Fibroblast of pulmonary artery (primary cell): ENCODE measurements at regions not wholly inside any gene's neighbourhood (a gene's known extent, or its start where the extent isn't known, plus 50 kb on each side); places are given as distances from the start of the nearest gene placed in this dataset.

ENCODE experiments used
- DNase-seq: peaks from one replicate; pipeline ENCODE4 v3.0.0-alpha.2; 2010; ENCODE audit warnings: low read depth
- H3K4me3 ChIP-seq: replicated peaks from 2 replicates; pipeline ENCODE4 v1.5.1; 2011; ENCODE audit warnings: low read depth, mild to moderate bottlenecking, control low read depth, low read length, moderate library complexity
- TF ChIP-seq, protein P1 (sequence below): IDR thresholded peaks from 2 replicates; pipeline ENCODE4 v1.5.1; 2011; ENCODE audit warnings: mild to moderate bottlenecking, control low read depth, low read length, inconsistent platforms; ENCODE audit errors: missing control alignments

DNA sequence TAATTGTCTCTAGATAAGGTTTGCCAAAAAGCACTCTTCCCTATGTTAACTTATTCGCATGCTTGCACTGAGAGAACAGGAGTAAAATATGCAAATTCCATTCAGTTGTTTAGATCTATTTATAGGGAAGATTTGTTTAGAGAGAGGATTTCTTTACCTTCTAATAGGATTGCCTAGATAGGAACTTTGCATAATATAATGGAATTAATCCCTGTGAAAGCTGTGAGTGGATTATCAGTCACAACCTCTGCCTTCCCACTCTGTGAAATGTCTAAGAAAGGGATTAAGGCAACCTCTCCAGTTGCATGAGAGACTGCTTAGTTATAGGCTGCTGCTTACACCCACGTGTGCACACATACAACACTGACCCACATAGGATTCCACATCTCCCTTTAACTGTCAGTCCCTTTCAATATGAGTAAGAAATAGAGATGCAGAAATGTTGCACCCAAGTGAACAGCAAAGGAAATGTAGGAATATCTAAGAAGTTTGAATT, 83.2 kb downstream of the ALG10B start:
- TF ChIP-seq, protein P1, sequence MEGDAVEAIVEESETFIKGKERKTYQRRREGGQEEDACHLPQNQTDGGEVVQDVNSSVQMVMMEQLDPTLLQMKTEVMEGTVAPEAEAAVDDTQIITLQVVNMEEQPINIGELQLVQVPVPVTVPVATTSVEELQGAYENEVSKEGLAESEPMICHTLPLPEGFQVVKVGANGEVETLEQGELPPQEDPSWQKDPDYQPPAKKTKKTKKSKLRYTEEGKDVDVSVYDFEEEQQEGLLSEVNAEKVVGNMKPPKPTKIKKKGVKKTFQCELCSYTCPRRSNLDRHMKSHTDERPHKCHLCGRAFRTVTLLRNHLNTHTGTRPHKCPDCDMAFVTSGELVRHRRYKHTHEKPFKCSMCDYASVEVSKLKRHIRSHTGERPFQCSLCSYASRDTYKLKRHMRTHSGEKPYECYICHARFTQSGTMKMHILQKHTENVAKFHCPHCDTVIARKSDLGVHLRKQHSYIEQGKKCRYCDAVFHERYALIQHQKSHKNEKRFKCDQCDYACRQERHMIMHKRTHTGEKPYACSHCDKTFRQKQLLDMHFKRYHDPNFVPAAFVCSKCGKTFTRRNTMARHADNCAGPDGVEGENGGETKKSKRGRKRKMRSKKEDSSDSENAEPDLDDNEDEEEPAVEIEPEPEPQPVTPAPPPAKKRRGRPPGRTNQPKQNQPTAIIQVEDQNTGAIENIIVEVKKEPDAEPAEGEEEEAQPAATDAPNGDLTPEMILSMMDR = no peak
- no peak for DNase-seq
- H3K4me3 ChIP-seq = no peak overlapping the region

DNA sequence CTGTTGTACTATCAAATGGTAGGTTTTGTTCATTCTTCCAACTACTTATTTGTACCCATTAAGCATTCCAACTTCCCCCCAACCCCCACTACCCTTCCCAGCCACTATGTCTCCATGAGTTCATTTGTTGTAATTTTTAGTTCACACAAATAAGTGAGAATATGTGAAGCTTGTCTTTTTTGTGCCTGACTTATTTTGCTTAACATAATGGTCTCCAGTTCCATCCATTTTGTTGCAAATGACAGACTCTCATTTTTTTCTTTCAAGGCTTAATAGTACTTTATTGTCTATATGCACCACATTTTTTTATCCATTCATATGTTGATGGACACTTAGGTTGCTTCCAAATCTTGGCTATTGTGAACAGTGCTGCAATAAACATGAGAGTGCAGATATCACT, 86.2 kb downstream of the ALG10B start:
- DNase-seq = no peak
- TF ChIP-seq, protein P1 = no peak
- no peak overlapping the region for H3K4me3 ChIP-seq

DNA sequence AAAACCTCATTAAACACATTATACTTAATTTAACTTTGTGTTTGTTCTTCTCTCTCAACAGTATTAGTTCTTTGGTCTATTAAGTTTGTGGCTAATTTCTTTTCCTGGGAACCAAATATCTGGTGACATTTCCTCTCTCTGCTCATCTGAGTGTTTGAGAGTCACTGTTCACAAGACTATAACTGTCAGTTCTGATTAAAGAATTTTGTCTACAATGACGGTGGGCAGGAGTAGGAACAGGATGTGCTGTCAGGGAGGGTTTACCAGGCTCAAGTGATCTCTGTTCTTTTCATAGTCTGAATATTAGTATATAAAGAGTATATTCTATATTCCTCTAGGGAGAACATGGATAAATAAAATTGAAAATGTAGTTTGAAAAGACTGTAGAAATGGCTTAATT, 92.9 kb downstream of the ALG10B start:
- DNase-seq = no peak
- TF ChIP-seq, protein P1 = no peak
- no peak overlapping the region for H3K4me3 ChIP-seq

DNA sequence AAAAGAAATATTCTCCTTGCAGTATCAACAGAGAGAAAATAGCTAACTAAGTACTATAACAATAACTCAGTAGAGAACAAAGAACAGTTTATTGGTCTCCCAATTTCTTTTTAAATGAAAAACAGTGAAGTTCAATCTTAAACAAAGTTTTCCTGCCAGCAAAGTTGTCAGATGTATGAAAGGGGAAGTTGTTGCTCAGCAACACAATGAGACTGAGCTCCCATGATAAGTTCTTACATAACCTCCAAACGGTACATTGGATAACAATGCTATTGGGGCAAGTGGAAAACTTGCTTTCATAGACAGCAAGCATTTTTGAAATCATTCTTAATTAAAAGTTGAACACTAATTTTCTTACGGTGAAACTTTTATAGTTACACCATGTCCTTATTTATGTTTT, 94.9 kb downstream of the ALG10B start:
- no peak overlapping the region for H3K4me3 ChIP-seq
- TF ChIP-seq, protein P1 = no peak
- no peak for DNase-seq

DNA sequence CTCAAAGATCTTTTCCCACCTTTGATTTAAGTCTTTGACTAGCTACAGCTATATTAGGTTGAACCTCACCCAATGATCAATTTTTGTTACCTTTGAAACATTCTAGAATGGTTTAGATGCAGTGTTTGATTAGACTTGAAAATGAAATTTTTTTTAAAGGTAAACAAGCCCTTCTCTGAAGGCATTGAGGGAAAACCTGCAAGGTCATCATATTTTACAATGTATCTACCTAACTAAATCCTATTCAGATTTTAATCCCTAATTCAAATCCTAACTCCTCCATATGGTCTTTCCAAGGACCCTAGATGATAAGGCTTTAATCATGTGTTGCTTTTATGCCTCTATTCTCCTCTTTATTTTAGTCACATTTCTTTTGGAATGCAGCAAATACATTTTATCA, 95.4 kb downstream of the ALG10B start:
- no peak overlapping the region for H3K4me3 ChIP-seq
- TF ChIP-seq, protein P1 = no peak
- DNase-seq = no peak

DNA sequence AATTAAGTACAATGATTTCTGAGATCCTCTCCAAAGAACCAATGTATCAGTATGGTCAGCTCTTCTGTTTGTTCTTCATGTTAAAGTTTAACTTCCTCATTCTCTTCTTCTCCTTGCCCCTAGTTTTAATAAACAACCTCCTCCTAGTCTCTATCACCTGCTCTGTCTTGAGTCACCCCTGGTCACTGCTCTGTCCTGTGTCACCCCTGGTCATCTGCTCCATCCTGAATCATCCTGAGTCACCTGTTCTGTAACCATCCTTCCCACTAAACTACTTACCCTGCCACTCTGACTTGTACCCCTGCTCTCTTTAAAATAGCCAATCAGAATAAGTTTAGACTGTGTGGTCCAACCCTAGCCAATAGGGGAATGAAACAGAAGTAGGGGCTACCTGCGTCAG, 100.5 kb downstream of the ALG10B start:
- no peak for DNase-seq
- no peak overlapping the region for H3K4me3 ChIP-seq
- TF ChIP-seq, protein P1 = no peak

DNA sequence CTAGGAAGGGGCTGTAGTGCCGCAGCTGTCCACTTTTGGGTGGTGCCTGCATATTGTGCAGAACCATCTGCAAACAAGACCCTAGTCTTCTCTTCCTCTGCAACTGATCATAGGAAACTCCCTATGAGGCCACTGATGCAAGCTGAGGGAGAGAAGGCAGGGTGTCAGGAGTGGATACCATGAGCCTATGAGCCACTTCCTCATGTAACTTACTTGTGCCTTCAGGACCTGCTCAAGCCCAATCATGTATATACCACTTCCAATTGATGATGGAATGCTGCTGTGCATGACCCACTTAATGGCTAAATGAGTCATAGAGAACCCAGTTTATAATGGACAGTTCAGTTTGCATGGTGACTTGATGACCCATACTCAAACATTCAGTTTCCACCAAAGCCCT, 107.9 kb downstream of the ALG10B start:
- no peak overlapping the region for H3K4me3 ChIP-seq
- no peak for DNase-seq
- TF ChIP-seq, protein P1 = no peak
